GM19193 (cell line): ENCODE measurements at regions not wholly inside any gene's neighbourhood (a gene's known extent, or its start where the extent isn't known, plus 50 kb on each side); places are given as distances from the start of the nearest gene placed in this dataset.

Experiments used
- POLR2A ChIP-seq: IDR thresholded peaks from 4 replicates; pipeline ENCODE4 v1.6.1; 2011; ENCODE audit not compliant: insufficient read depth, insufficient read length; ENCODE audit errors: extremely low read depth

DNA sequence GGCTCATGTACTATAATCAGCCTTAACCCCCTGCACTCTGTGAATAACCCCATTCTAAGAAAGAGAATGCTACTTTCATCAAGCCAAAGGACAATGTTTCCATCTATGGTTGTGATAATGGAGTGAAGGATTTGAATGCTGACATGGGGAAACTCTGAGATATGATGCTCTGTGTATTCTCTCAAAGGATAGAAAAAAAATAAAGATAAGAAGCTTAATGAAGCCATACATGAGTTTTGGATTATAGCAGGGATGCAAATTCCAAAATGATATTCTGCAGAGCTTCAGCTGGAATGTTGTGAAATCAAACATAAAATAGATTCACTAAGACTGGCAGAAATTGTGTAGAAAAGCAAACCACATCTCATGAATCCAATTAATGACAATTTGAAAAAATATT lies 1074.1 kb downstream of the XPNPEP1 start:
- TF ChIP-seq POLR2A: no peak

GRCh38 chr10:108848046-108848445 lies 1075.3 kb downstream of the XPNPEP1 start:
- no peak for TF ChIP-seq POLR2A

DNA sequence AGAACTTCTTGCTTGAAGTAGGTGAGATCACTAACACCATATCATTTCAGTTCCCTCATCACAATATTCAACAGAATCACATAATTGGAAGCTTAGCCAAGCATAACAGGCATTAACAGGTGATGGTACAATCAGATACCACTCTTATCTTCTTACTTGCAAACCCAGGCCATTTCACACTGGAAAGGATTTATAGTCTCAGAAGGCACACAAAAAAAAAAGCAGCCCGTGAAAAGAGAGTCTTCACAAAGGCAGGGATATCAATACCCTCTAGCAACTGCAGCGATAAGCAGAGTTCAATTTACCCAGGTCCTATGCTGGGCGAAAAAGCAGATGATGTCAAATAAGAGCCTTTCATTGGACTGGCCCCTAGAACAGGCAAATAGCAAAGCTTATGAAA lies 1082.4 kb downstream of the XPNPEP1 start:
- no peak for TF ChIP-seq POLR2A

DNA sequence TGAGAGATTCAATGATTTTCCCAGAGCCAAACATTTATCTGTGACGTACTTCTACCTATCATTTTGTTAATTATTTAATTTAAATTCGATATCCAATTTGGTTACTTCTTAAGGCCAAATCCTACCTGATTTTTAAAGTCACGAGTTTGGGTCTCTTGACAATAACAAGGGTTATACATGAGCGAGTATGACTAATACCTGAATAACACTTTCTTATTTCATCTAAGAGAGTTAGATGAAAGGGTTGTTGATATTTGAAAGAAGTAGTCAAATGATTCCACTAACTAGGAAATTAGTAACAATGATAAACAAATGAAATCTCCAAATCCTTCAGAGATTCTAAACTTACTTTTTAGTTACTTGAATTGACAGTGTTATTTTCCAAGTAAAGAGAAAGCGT lies 1086.9 kb downstream of the XPNPEP1 start:
- TF ChIP-seq POLR2A: no peak

DNA sequence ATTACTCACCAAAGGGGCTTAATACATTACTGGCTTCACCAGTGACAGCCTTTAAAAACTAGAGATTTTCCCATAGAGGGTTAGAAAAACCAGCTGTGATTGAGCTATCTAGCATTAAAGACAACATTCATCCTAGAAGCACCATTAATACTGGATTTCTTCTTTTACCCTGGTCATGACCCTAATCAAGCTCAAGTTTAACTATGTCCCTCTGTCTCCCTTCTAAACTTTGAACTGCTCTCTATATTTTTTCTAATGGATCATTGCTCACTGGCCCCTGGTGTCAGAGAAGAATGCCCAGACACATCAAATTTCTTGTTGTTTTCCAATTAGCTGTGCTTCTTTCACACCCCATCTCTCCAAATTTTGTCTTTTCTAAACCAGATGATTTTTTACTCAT lies 1101.3 kb downstream of the XPNPEP1 start:
- no peak for TF ChIP-seq POLR2A

GRCh38 chr10:108819302-108819701 lies 1104.0 kb downstream of the XPNPEP1 start:
- no peak for TF ChIP-seq POLR2A

- TF ChIP-seq POLR2A: no peak
Measured at GRCh38 chr10:108817584-108817983, 1105.7 kb downstream of the XPNPEP1 start.

GRCh38 chr10:108817135-108817534 lies 1106.2 kb downstream of the XPNPEP1 start:
- TF ChIP-seq POLR2A: no peak

DNA sequence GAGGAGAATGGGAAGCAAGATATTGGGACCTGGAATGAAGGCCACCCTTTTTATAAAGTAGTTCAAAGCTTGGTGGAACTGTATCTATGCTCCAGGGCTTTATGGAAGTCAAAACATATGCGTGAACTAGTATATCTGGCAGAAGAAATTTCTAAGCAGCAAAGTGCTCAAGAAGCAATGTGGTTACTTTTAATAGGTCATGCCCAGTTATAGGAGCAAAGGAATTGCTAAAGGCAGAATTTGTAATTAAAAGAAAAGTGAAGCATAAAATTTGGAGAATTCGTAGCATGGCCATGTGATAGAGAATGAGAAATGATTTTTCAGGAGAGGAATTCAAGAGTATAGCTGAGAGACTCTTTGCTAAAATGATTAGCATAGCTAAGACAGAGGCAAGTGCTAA lies 1110.4 kb downstream of the XPNPEP1 start:
- TF ChIP-seq POLR2A: no peak

DNA sequence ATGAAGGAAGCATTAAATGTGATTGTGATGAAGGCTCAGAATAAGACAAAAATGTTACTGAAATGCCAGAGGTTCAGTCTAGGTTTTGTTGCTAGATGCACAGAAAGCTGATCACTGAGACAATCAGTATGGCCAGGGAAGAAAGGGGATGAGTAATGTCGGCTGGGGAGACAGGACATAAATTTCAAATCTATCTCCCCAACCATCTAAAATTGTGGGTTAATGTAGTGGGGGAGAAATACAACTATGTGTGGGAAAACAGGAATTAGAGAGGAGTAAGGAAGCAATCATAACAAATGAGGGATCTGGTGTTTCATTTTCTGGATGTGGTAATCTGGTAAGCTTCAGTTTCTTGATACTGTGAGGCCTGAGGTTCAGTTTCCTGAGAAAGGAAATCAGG lies 1111.0 kb downstream of the XPNPEP1 start:
- TF ChIP-seq POLR2A: no peak

GRCh38 chr10:108808228-108808627 lies 1115.1 kb downstream of the XPNPEP1 start:
- no peak for TF ChIP-seq POLR2A

DNA sequence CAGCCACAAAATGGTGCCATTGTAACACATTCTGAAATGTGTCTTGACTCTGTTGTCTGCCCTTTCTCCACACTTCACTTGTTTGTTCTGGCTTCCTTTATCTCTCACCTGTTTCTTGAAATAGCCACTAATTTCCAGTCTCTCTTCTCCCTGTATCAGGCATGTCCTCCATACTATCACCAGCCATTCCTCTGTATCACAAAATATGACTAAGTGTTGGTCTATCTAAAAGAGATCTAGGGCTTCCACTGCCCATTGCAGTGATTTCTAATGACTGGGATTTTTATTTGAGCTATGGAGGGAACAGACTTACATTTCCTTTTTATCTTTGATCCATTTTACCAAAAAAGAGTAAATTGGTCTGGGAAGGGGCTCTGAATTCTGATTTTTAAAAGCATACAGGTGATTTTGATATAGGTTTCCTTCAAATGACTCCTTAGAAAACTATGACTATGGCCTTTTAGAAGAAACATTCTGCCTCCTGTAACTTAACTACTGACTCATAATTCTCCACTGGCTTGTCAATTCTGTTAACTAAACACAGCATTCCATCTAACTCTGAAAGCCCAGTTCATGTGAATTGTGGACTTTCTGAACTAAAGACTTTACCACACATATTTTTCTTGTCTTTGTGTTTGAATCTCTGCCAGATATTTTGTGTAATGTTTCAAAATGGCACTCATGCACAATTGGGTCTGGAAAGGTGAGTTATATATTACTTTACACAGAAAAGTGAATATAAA lies 1121.4 kb downstream of the XPNPEP1 start:
- TF ChIP-seq POLR2A: no peak

DNA sequence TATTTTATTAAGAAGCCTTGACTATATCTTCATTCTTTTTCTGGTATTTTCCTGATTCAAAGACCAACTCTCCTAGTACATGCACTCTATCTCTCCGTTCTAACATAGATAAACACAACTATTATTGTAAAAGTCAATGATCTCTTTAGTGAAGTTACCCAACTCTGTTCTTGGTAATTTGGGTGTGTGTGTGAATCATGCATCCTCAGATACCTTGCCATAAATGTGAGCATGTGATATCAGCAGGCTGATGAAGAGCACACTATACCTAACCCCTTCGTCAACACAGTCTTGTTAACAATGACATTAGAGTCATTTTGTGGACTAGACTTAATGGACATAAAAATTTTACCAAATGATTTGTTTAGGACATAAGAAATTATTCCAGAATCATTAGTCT lies 1122.1 kb downstream of the XPNPEP1 start:
- no peak for TF ChIP-seq POLR2A

GRCh38 chr10:108797573-108797972 lies 1125.7 kb downstream of the XPNPEP1 start:
- no peak for TF ChIP-seq POLR2A

DNA sequence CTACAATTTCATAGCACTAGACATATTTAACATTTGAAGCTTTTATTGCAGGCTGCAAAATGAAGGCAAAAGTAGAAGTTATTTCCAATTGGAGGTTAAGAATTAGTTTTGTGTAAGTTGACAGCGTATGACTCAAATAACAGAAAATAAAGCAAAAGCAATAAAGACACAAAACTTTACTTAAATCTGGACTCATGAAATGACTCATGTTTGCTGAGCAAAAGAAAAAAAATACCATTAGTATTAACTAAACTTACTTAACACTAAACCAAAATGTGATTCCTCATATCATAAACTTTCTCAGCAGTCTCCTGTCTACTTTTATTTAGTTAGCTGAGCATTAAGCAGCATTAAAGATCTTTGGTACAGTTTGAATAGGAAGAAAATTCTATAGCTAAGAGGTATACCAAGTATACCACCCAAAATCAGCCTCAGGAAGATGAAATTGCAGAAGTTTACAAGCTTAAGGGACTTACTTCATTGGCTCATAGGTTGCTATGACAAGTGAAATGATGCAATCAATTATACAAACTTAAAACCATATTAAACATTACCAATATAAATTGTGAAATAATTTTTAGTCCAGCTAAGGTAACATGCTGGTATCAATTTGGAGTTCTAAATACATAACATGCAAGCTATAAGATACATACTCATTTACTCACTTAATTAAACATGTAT lies 1131.4 kb downstream of the XPNPEP1 start:
- TF ChIP-seq POLR2A: no peak

DNA sequence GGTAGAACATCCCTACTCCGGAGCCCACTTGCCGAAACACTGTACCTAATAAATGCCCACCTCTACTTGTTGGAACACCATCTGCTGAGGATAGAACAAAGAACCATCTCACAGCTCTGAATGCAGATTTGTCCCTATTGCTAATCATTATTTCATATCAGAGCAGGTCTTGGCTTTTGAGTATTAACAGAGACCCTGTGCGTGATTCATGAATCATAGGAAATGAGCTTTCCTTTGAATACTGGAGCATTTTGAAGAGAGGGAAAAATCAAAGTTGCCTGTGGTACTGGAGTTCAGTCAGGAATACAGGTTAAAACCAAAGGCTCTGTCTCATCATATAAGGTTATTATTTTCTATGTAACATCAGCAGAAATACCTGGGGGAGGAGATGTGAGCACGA lies 1132.3 kb downstream of the XPNPEP1 start:
- no peak for TF ChIP-seq POLR2A
